Activated CD8-positive, alpha-beta memory T cell treated with anti-CD3 and anti-CD28 coated beads, Interleukin-2, amount 50 U/mL, for 4 hours (primary cell): ENCODE measurements at regions not wholly inside any gene's neighbourhood (a gene's known extent, or its start where the extent isn't known, plus 50 kb on each side); places are given as distances from the start of the nearest gene placed in this dataset.
A peak's percentile ranks its signal among the peaks of the same experiment; 100 is the strongest.

ENCODE experiments used
- DNase-seq: peaks from one replicate; pipeline ENCODE4 v3.0.0-alpha.2; 2020

- no peak for DNase-seq
Measured at GRCh38 chr11:45067966-45068365, 78.5 kb upstream of the PRDM11 start.

GRCh38 chr11:45071232-45071631 is 75.2 kb upstream of the PRDM11 start:
- DNase-seq: no peak

- DNase-seq: peak; percentile 21
Measured at GRCh38 chr11:45073685-45074141, 72.7 kb upstream of the PRDM11 start.

GRCh38 chr11:45075519-45075918 is 70.9 kb upstream of the PRDM11 start:
- no peak for DNase-seq

GRCh38 chr11:45075952-45076351 is 70.5 kb upstream of the PRDM11 start:
- no peak for DNase-seq

- no peak for DNase-seq
Measured at GRCh38 chr11:45076761-45077160, 69.7 kb upstream of the PRDM11 start.

- DNase-seq: no peak
Measured at GRCh38 chr11:45078236-45079074, 68.0 kb upstream of the PRDM11 start.

- DNase-seq: no peak
Measured at GRCh38 chr11:45079075-45079444, 67.4 kb upstream of the PRDM11 start.

- no peak for DNase-seq
Measured at GRCh38 chr11:45079567-45079942, 66.9 kb upstream of the PRDM11 start.

GRCh38 chr11:45079943-45080719 is 66.3 kb upstream of the PRDM11 start:
- DNase-seq: peak; percentile 50

- DNase-seq: no peak
Measured at GRCh38 chr11:45082744-45083543, 63.5 kb upstream of the PRDM11 start.

GRCh38 chr11:45083544-45084087 is 62.8 kb upstream of the PRDM11 start:
- no peak for DNase-seq

GRCh38 chr11:45085646-45086501 is 60.6 kb upstream of the PRDM11 start:
- DNase-seq: no peak

GRCh38 chr11:45086526-45086925 is 59.9 kb upstream of the PRDM11 start:
- DNase-seq: no peak

- no peak for DNase-seq
Measured at GRCh38 chr11:45087086-45087899, 59.1 kb upstream of the PRDM11 start.

- no peak for DNase-seq
Measured at GRCh38 chr11:45087900-45088160, 58.6 kb upstream of the PRDM11 start.

- no peak for DNase-seq
Measured at GRCh38 chr11:45089251-45089650, 57.2 kb upstream of the PRDM11 start.

- no peak for DNase-seq
Measured at GRCh38 chr11:45089676-45090499, 56.6 kb upstream of the PRDM11 start.

- DNase-seq: no peak
Measured at GRCh38 chr11:45090607-45091006, 55.8 kb upstream of the PRDM11 start.
